Stimulated activated CD8-positive, alpha-beta memory T cell treated with anti-CD3 and anti-CD28 coated beads, Interleukin-7, amount 100 ng/mL, for 48 hours (primary cell): ENCODE measurements at regions not wholly inside any gene's neighbourhood (a gene's known extent, or its start where the extent isn't known, plus 50 kb on each side); places are given as distances from the start of the nearest gene placed in this dataset.
A peak's percentile ranks its signal among the peaks of the same experiment; 100 is the strongest.

Experiments used
- DNase-seq, 2 donors: peaks; one replicate each; pipeline ENCODE4 v3.0.0-alpha.2; 2020; ENCODE audit warnings: low read depth in 1 of 2; ENCODE audit errors: extremely low read depth in 1 of 2

DNA sequence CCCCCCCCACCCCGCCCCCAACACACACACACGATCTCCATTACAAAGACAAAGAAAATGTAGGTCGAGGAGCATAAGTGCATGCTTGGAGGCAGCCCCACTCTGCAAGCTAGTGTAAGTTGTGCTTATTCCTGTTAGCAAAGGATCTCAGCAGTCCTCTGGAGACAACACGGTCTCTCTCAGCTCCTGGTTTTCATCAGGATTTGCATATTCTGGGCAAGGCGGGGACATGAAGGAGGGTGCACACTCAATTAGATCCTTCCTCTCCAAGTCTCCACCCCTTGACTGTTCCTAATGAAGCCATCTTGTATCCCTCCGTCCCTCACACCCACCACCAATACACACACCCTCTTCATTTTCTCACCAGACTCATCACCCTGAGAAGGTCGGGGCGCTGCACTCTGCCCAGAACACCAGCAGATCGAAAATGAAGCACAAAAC, 63.8 kb downstream of the MRPL46 start:
- DNase-seq: no peak

DNA sequence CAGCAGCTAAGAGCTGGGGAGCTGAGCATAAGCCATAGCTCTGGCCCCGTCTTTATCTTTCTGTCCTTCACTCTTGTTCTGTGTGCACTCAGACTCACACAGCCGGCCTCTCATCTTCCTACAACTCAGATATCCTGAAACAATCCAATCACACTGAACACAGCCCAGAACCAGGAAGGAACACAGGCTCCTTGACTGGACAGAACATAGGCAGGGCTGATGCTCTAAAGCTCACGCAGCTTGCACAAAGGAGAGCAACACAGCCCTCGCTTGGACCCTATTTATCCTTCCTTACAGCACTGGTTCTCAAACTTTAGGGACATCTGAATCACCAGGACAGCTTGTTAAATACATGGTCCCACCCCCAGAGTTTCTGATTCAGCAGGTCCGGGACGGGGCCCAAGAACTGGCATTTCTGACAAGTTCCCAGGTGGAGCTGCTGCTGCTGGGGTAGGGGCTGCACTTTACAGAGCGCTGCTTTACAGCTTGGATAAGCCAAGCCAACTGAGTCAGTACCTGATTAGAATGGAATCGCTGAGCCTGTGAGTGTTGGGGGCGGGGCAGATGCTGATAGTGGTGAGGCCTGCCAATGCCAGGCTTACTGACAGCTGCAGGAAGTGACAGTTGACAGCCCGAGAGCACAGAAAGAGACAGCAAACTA, 65.1 kb downstream of the MRPL46 start:
- DNase-seq: no peak

DNA sequence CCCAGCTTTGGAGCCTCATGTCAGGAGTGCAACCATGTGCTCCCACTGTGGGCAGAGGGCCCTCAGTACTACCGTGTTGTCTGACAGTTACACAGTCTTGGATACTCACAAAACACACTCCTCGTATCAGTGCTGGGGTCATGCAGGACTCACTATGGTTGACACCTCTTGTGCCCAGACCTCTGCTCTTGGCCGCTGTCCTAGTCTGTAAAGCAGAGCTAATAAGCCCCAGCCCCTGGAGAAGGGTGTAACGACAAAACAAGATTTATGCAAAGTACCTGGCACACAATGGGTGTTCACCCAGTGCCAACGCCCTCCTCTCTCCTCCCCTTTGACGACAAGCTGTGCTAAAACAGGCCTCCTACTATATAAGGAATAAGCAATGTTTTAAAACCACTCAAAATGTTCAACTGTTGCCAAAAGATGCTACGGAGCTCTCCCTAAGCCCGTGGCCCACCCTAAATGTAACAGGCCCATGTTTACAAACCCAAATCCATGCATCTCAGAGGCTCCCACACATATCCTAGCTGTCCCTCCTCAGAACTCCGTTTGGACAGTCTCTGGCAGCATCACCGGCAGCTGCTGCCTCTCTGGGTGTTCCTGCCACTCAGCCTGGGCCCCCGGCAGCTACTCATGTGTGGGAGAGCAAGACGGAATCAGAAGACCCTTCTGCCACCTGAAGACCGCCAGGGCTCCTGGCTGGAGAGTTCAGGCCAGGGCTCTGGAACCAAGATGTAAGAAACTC, 65.8 kb downstream of the MRPL46 start:
- no peak for DNase-seq

DNA sequence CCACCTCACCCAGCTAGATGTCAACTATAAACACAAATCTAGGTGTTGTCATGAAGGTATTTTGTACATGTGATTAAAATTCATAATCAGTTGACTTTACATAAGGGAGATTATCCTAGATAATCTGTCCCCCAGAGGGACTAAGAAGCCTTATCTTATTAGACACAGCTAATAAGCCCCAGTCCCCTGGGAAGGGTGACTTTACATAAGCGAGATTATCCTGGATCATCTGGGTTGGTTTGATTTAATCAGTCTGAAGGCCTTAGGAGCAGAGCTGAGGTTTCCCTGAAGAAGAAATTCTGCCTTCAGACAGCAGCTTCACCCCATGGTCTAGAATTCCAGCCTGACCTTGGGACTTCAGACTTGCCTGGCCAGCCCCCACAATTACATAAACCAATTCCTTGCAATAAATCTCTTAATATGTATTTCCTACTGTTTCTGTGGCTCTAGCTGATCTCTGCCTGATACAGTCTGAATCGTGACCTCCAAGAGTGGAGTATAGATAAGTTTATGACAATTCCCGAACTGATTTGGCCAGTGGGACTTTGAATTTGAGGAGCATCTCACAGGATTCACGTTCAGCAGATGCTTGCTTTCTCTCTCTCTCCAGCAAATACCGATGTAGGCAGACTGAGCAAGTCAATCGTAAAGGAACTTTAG, 66.5 kb downstream of the MRPL46 start:
- no peak for DNase-seq

DNA sequence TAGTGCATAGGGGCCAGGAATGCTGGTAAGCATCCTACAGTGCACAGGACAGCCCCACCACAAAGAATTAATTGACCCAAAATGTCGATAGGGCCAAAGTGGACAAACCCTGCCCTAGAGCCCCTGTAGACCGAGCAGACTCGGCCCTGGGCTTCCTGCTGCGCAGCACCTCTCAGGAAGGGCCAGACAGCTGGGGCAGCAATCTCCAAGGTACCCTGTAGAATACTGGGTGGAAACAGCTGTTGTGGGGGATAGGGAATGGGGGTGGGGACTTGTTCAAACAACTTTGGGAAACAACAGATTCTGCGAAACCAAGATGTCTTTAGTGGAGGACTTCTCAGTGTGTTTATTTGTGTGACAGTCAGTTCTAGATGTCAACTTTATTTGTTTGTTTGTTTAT, 67.1 kb downstream of the MRPL46 start:
- no peak for DNase-seq

DNA sequence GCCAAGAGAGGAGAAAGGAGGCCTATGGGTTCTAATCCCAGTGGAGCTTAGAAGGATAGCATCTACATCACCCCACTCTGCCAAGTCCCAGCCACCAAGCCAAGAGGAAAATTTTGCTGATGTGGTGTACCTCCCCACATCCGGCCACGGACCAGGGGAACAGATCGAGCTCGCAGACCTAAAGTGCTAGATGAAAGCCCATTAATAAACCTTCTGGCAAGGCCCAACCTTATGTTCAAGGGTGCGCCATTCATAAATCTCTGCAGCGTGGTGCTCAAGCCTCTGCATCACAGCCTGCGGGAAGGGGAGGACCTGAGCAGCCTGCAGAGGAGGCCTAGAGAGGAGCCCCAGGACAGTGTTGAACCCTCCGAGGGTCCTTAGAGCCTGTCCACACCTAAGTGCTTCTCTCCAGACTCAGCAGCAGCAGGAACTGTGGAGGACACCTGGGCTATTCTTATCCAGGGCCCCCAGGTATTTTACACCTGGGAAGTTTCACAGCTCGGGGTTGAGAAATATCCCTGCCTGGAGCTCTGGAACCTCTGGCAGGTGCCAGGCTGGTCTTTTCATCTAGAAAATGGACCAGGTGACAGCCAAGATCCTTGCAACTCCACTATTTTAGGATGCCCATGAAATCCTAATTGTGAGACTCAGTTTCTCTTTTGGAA, 68.0 kb downstream of the MRPL46 start:
- DNase-seq: no peak

DNA sequence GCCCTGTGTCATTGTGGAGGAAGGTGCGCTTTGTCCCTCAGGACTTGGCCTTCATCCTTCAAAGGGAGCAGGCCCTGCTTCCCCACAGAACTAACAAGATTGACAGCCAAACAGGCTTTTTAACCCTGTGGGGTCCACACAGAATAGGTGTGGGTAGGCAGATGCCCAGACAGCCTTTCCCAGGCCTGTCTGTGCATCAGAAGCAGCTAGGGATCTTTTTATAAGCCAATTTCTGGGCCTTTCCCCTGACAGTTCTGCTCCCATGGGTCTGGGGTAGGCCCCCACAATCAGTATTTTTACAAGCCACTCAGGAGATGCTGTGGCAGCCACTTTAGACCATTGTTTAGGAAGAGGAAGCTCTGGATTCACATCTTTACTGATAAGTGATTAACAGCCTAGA, 69.2 kb downstream of the MRPL46 start:
- DNase-seq: no peak

DNA sequence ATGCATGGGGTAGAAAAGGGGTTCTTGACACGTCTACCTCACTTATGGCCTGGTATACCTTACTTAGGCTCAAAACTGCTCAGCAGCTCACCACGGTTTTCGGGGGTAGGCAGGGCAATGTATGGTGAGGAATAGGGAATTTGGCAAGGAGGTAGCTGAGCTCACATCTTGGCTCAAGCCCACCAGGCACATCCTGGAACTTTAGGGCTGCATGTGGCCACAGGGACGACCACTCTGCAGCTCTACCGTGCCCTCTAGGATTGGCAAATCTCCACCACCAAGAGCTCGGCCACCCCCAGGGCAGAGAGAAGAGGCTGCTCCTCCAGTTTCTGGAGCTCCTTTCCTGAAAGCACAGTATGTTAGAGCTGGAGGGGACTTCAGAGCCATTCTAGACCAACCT, 69.7 kb downstream of the MRPL46 start:
- DNase-seq: no peak

DNA sequence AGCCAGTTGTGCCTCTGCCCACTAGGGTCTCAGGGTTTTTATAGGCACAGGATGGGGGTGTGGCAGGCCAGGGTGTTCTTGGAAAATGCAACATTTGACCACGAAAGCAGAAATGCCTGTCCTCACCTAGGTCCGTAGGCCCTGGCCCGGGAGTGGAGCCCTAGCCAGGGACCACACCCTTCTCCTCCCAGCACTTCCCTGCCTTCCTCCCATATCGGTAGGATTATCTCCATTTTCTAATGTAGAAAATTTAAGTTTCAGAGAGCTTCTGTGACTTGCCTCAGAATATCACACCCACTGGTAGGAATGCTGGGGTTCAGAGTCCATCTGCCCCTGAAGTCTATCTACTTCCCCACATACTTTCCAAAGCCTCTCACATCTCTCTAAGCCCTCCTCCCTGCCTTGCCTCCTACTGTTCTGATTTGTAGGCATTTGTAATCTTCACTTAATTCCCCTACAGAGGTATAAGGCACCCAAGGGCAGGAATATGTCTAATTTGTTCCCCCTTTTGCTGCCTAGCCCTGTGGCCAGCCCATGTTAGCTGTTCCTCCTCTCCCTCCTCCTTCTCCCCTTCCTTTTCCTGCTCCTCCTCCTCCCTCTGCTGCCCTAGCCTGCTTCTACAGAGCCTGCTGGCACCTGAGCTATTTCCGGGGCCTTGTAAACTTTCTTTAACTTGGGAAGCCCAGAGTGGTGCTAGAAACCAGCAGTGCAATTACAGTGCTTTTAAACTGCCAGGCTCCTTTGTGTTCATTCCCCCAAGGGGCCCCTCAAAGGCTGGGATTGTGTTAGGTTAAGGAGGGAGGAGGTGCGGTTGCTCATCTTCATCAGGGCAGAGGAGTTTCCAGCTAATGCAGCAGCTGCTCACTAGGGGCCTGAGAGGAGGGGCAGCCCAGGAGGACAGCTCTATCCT, 71.1 kb downstream of the MRPL46 start:
- DNase-seq: no peak

DNA sequence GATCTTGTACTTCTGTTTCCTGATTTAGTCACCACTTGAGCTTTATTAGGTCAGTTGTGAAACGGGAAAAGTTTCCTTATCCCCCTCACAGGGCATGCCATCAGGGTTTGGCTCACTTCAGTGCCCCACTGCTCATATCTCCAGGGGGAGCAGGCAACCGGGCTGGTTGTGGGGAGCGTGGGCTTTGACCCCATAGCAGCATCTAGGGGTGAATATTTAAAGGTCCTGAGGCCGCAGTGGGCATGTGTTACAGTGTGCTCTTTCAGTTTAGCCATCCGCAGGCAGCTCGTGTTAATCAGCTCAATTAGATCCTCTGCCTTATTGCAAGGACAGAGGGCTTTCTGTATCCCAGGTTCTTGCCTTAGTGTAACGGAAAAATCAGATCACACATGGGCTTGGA, 71.9 kb downstream of the MRPL46 start:
- DNase-seq: no peak

DNA sequence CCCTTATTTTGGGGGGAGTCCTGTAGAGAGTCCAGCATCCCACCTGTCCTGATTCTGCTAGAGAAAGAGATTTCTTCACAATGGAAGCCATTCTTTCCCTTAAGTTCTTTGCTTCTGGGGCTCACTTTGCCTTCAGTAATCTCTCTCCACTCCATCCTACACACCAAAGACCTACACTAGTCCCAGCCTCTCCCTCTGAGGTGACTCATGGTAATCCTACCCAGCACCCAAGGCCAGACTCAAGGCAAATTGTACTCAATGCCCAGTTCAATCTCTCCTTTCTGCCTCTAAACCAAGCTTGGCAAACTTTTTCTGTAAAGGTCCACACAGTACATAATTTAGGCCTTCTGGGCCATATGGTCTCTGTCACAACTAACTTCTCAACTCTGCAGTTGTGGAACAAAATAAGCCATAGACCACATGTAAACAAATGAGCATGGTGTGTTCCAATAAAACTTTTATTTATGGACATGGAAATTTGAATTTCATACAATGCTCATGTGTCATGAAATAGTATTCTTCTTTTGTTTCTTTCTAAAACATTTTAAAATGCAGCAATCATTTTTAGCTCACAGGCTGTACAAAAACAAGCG, 72.5 kb downstream of the MRPL46 start:
- no peak for DNase-seq

DNA sequence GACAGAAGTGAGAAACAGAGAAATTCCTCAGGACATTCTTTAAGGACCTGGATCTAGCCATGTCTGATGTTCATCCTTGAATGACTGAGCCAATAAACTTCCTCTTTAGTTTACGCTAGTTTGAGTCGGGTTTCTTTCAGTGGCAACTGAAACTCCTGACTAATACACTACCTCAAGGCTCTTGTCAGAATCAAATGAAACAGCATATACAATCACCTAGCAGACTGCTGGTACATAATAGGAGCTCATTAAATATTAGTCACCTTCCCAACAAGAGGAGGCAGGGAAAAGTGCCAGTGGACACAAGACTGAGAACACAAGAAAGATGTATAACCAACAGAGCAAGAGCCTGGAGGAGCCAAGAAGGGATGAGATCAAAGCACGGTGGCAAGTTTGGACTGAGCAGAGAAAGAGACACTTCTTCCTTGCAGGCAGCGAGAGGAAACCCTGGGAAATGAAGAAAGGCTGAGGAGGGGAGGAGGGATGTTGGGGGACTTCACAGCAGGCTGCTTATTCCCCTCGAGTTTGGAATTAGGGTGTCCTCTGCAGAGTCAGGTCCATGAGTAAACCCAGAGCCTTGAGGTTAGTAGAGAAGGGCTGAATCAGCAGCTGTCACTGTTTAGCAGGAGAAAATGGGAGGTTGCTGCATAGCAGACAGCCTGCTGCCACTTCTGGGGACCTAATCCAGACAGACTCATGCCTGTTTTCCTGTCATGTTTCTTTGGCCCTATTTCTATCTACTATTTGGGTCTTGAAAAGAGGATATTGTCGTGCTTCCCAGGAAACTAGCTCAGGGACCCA, 73.3 kb downstream of the MRPL46 start:
- DNase-seq: no peak

DNA sequence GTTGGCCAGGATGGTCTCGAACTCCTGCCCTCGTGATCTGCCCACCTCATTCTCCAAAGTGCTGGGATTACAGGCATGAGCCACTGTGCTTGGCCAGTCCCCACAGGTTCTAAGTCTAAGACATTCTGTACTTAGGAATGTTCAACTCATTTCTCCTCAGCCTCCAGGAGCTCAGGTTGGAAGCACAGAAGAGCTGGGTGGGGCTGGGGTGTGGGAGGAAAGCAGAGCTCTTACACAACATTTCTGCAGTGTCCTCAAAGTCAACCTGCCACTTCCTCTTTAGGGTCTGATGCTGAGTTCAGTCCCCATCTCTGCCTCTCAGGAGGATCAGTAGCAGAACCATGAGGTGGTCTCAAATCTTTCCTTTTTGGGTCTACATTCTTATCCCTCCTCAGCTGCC, 75.5 kb downstream of the MRPL46 start:
- no peak for DNase-seq

DNA sequence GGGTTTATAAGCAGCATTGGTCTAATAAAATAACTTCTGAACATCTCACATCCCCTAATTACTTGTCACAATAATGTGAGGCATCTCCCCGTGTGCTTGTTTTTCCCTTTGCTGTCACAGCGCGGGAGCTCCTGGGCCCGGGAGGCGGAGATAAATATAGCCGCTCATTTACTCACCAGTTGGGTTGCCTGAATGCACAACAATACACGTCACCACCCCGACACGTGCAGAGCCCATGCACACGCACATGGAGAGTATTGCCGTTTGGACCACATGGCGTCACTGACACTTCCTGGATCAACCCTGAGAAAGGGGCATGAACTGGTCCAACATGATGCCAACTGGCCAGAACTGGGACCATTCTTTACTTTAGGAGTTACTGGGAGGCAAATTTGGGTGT, 76.2 kb downstream of the MRPL46 start:
- no peak for DNase-seq

DNA sequence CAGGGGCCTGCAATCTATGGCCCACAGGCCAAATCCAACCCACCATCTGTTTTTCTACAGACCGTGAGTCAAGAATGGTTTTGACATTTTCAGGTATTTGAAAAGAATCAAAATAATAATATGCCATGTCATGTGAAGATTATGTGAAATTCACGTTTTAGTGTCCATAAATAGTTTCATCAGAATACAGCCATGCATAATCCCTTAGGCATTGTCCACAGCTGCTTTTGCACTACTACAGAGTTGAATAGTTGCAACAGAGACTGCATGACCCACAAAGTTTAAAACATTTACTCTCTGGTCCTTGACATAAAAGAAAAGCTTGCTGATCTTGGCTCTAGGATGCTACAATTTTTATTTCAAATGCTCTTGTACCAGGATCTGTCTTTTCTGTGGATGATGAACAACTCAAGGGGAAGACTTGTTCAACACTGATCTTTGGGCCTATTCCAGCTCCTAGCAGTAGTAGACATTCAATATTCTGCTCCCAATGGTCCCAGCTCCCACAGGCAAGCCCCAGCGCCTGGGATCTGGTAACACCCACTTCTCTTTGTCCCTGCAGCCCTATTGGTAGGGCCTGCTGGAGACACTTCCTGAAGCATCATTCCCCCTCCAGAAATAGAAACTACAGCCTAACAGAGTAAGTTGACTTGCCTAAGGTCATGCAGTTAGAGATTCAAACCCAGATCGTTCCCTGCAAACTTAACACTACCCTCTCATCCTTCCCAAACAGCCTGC, 76.9 kb downstream of the MRPL46 start:
- no peak for DNase-seq

DNA sequence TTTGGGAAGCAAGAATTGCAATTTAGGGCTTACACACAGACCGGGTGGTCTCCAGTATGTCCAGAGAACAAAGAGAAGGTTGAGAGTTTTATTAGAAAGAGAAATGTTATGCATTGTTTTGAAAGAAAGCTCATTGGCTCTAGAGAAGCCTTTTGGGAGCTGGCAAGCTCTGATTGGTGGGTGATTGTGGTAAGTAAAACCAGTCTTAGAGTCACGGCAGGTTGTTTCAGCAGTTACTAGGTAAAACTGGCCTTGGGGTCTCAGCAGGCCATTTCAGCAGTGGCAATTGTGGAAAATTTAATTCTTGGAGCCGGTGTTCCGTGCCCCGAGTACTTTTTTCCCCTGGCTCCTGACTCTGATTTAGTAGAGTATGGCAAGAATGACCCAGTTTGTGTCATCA, 78.1 kb downstream of the MRPL46 start:
- no peak for DNase-seq

DNA sequence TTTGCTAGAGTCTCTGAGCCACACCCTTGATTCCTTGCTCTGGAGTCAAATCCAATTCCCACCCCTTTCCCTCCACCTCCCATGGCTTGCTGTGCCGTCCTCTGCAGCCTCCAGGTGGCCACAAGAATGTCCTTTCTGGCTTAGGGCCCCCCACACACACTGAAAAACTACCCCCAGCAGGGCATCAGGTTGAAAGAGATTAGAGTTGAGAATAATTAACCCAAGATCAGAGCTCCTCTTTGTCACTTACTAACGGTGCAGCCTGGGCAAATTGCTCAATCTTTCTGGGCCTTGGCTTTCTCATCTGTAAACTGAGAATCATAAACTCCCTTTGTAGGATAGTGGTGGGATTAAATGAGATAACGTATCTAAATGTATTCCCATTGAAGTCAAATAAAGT, 78.5 kb downstream of the MRPL46 start:
- DNase-seq: no peak

DNA sequence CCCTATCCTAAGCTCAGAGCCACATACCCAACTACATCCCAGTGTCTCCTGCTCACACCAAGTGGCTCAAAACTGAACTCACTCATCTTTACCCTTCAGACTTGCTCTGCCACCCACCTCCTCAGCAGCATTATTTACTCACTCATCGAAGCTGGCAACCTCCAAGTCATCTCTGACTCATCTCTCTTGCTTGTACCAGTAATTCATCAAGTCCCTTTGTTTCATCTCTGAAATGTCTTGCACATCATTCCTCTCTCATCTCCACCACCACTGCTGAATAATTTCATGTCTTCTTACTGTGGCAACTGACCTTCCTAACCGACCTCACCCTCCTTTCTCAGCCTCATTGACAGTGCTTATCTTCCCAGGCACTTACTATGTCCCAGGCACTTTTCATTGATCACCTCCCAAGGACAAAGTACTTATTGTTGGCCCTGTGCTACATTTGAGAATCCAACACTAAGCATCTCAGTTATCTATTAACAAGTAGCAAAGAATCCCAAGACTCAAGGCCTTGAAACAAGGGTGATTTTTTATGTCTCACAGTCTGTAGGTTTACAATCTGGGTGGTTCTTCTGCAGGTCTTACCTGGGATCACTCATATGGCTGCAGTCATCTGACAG, 82.0 kb downstream of the MRPL46 start:
- peak in 1 of 2 donors; percentile 35 for DNase-seq
